Neuron (in vitro differentiated cells): ENCODE measurements at regions not wholly inside any gene's neighbourhood (a gene's known extent, or its start where the extent isn't known, plus 50 kb on each side); places are given as distances from the start of the nearest gene placed in this dataset.

Experiments
- H2AFZ ChIP-seq: one replicate; pipeline ENCODE4 v1.6.1; 2013; ENCODE audit warnings: low read depth, mild to moderate bottlenecking, inconsistent platforms, low read length, moderate library complexity
- H3K27me3 ChIP-seq: one replicate; pipeline ENCODE4 v1.6.1; 2013; ENCODE audit warnings: low read length; ENCODE audit not compliant: insufficient read depth
- H3K36me3 ChIP-seq: one replicate; pipeline ENCODE4 v1.6.1; 2013; ENCODE audit warnings: low read length; ENCODE audit not compliant: insufficient read depth
- H3K4me1 ChIP-seq: one replicate; pipeline ENCODE4 v1.6.1; 2013; ENCODE audit warnings: low read length; ENCODE audit not compliant: insufficient read depth
- H3K4me3 ChIP-seq: 2 replicates; pipeline ENCODE4 v1.5.1; 2013; ENCODE audit warnings: mild to moderate bottlenecking, low read length, moderate library complexity
- H3K9me3 ChIP-seq: one replicate; pipeline ENCODE4 v1.6.1; 2013; ENCODE audit warnings: low read length

DNA sequence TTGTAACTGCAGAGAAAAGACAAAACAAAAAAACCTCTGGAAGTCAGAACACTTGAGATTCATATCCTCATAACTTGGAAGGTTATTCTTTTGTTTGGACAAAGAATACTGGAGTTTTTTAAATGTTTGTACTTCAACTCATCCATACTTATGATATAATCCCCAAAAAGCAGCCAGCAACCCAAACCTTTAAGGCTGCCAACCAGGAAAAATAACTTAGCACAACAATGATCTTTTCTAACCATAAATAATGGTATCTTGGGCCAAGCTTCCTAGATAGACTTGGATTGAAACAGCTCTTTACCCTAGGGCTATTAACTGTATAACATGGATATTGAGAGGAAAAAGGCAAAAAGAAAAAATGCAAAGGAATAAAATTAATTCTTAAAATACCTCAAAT is 335.1 kb downstream of the LTN1 start:
- H3K27me3 ChIP-seq: no peaks in the 10 kb centered on the region
- no peak overlapping the region for H2AFZ ChIP-seq

DNA sequence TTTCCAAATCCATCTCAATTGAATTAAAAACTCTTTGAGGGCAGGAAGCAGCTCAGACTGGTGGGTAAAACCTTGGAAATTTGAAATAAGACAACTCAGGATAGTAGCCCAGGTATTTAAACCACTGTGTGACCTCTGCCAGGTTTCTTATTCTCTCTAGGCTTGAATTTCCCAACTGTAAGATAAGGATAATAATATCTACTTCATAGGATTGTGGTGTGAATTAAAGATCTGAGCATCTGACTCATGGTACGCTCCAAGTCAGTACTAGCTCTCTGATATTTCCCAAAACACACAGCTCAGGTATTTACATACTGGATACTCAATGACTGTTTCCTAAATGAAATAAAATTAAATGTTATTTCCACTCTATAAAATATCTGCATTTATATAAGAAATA is 337.2 kb downstream of the LTN1 start:
- no peak overlapping the region for H3K4me3 ChIP-seq
- no peaks in the 10 kb centered on the region for H3K27me3 ChIP-seq
- no peak overlapping the region for H2AFZ ChIP-seq
- no peaks in the 10 kb centered on the region for H3K36me3 ChIP-seq
- H3K9me3 ChIP-seq: no peaks in the 10 kb centered on the region
- no peaks in the 10 kb centered on the region for H3K4me1 ChIP-seq

More for the DNA sequence above, 335.1 kb downstream of the LTN1 start:
- H3K9me3 ChIP-seq: no peaks in the 10 kb centered on the region
- no peaks in the 10 kb centered on the region for H3K36me3 ChIP-seq
- H3K4me1 ChIP-seq: no peaks in the 10 kb centered on the region
- no peak overlapping the region for H3K4me3 ChIP-seq

DNA sequence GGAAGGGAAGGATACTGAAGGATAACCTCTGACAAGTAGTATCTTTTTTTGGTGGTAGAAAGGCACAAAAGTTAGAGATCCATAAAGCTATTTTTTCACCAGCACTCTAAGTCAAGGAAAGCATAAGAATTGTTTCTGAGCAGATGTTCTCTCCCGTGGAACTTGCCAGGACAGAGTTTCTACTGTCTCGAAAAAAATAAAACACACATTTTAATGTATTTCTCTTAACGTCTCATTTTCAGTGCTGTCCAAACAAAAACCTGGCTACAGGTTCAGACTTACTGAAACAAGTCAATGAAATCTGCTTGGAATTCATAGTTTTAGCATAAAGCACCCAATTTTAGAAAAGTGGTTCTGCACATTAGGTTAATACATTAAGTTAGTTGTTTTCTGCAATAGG is 338.3 kb downstream of the LTN1 start:
- no peak overlapping the region for H3K4me3 ChIP-seq
- no peaks in the 10 kb centered on the region for H3K4me1 ChIP-seq
- H2AFZ ChIP-seq: no peak overlapping the region
- no peaks in the 10 kb centered on the region for H3K27me3 ChIP-seq
- H3K36me3 ChIP-seq: no peaks in the 10 kb centered on the region
- H3K9me3 ChIP-seq: no peaks in the 10 kb centered on the region

DNA sequence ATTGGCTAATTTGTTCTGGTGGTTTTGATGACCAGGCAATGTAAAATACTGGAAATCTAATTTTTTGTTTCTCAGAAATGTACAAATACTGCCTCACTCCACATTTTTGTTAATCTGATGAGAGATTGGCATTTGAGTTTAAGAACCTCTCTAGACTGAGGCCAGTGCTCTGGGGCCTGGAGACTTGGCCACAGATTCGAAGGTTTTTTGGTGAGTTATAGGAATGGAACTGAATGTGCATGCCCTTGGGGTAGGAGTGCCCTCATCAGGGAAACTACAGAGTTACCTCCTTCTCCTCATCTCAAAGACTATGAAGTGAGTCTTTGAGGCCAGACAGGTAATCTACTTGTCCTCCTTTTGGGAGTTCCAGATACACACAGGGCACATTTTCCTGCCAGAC is 347.9 kb downstream of the LTN1 start:
- no peaks in the 10 kb centered on the region for H3K27me3 ChIP-seq
- no peaks in the 10 kb centered on the region for H3K36me3 ChIP-seq

DNA sequence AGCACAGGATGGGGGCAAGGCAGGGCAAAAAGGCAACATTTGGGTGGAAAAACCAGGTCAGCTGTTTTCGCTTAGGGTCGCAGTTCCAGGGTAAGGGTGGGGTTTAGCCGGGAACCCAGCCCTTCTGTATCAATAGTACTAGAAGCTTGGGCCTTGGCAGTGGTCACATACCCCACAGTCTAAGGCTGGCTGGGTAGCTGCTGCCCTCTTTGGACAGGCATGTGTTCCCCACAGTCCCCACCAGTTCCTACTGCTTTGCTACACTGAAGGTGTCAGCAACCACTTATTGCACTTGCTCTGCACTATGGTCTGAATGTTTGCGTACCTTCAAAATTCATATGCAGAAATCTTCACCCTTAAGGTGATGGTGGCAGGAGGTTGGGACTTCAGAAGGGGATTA is 349.8 kb downstream of the LTN1 start:
- no peak overlapping the region for H3K4me3 ChIP-seq
- H3K9me3 ChIP-seq: no peaks in the 10 kb centered on the region
- H3K4me1 ChIP-seq: no peaks in the 10 kb centered on the region
- H3K36me3 ChIP-seq: no peaks in the 10 kb centered on the region
- no peak overlapping the region for H2AFZ ChIP-seq
- H3K27me3 ChIP-seq: no peaks in the 10 kb centered on the region

More for the DNA sequence above, 347.9 kb downstream of the LTN1 start:
- H2AFZ ChIP-seq: no peak overlapping the region
- H3K9me3 ChIP-seq: no peaks in the 10 kb centered on the region
- H3K4me1 ChIP-seq: no peaks in the 10 kb centered on the region
- no peak overlapping the region for H3K4me3 ChIP-seq

DNA sequence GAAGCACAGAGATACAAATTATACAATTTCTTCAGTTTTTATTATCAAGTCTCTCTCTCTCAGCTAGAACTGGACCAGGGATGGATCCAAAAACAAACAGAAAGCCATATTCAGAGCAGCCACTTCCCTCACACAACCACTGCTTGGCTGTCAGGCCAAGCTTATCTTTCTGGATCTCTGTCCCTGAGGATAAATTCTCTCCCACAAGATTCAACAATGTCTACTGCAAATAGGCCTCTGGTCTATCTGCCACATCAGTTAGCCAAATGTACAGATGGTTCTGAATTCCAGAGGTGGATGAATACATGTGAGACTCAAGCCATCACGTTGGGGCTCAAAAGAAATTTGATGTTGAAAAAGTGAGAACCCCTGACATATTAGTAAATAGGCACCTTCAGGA is 350.9 kb downstream of the LTN1 start:
- Histone ChIP-seq H3K9me3 (no peaks in the 10 kb centered on the region), H3K4me1 (no peaks in the 10 kb centered on the region)

DNA sequence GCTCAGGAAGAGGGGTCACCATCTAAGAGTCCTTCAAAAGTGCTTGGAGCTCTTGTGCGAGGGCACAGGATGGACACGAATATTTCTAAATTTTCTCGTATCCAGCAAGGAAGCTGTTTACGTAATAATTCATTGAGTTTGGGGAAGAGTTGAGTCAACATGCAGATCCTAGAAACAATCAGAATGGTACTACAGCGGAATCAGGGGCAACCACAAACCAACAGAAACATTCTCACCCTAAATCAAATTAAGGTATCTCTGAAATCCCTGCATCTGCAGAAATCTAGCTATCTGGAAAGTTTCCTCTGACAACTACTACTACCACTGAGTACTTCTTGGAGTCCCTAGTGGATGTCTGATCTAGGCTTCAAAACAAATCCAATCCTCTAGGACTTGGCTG is 352.4 kb downstream of the LTN1 start:
- Histone ChIP-seq H2AFZ (no peak overlapping the region), H3K4me1 (no peaks in the 10 kb centered on the region), H3K9me3 (no peaks in the 10 kb centered on the region), H3K4me3 (no peak overlapping the region), H3K27me3 (no peaks in the 10 kb centered on the region), H3K36me3 (no peaks in the 10 kb centered on the region)

More for the DNA sequence above, 350.9 kb downstream of the LTN1 start:
- H3K27me3 ChIP-seq: no peaks in the 10 kb centered on the region
- no peak overlapping the region for H3K4me3 ChIP-seq
- H2AFZ ChIP-seq: no peak overlapping the region
- H3K36me3 ChIP-seq: no peaks in the 10 kb centered on the region

DNA sequence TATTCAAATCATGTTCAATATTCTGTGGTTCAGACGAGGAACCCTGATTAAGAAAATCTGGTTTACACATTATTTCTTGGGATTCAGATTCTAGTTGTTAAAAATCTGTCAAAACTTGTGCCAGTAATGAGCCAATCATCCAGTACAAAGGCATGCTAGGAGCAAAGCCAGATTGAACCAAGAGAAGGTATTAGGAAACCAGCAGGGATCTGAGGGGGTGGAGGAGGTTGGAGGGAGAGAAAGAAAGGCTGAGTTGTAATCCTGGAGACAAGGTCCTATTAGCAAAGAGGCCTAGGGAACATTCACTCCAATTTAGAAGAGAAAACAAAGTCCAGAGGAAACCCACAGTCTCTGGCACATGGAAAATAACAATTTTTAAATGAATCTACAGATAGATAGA is 352.9 kb downstream of the LTN1 start:
- Histone ChIP-seq H3K4me3 (no peak overlapping the region), H3K36me3 (no peaks in the 10 kb centered on the region), H2AFZ (no peak overlapping the region), H3K27me3 (no peaks in the 10 kb centered on the region), H3K4me1 (no peaks in the 10 kb centered on the region), H3K9me3 (no peaks in the 10 kb centered on the region)

DNA sequence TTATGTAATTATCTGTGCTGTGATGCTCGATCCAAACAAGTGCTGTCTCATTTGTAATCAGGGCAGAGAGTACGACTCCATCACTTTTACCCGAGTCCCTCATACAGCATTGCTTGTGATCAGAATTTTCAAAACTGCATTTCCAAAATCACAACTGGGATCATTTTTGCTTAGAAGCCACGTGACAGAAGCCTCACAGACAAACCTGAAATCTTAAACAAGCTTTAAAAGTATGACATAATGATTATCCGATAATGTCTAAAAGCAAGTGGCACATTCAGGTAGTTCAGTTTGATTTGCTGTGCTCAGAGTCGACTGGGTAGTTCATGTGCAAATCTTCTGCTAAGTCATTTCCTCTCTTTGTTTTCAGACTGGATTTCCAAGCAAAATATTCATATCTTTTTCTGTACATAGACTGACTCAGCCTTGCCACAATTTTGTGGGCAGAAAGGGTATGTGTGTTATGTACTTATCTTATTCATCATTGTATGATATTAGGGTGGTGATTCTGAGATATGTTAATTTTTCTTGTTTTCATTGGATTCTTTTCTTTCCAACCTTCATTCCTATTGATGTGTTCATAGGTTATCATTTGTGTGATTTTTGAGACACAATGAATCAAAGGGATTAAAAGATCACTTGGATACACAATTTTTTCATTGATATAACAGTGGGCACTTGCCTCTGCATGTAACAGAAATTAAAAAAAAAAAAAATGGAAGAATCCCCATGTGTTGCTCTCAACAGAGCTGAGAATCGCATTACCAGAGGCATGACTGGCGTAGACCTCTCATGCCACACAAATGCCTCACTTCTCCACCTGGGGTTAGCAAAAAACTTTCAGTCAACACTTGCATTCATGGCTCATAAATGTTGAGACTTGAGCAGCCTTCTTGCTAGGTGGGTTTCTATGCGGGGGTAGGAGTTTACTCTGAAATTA is 355.7 kb downstream of the LTN1 start:
- Histone ChIP-seq H3K9me3 (no peaks in the 10 kb centered on the region), H3K36me3 (no peaks in the 10 kb centered on the region), H3K27me3 (no peaks in the 10 kb centered on the region), H3K4me1 (no peaks in the 10 kb centered on the region), H2AFZ (no peak overlapping the region), H3K4me3 (no peak overlapping the region)

DNA sequence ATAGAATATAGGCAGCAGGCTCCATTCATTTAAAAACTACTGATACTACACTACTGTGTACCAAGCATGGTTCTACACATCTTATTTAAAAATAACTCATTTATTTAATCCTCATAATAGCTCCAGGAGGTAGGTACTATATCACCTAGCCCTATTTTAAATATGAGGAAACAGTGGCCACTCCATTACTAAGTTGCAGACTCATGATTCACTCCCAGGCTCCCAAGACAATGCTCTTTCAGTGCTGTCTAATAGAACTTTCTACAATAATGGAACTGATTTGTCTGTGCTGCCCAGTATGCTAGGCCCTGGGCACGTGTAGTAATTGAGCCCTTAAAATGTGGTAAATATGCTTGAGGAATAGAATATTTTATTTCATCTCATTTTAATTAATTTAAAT is 357.1 kb downstream of the LTN1 start:
- no peaks in the 10 kb centered on the region for H3K36me3 ChIP-seq

DNA sequence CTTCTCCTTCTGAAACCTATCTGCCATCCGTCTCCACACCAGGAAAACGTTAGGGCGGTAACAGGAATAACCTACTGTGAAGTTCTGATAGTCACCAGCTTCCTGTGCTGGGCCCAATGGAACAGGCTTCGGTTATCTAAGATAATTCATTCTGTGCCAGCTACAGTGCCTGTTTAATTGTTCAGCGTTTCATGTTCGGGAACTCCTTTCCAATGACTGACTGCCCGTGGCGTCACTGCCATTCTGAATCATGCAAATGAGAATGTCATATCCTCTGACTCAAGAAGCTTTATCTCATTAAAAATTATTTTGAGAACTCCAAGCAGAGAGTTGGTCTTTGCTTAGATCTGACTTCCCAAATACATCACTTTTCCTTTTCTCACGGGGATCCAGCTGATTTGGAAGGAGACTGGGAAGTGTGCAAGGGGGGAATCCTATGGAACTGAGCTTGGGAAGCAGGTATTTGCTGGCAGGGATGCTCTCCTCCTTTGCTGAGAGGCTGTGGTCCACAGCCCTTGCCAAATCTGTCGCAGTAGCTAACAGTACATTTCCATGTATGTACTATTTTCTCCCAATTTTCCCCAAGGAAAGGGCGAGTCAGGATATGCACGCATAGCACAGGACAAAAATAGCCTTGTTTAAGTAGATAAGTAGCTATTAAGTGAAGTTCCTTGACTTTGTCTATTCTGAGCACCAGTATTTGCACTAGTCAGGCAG is 358.7 kb downstream of the LTN1 start:
- H2AFZ ChIP-seq: no peak overlapping the region
- H3K36me3 ChIP-seq: no peaks in the 10 kb centered on the region
- no peaks in the 10 kb centered on the region for H3K9me3 ChIP-seq
- no peak overlapping the region for H3K4me3 ChIP-seq
- no peaks in the 10 kb centered on the region for H3K27me3 ChIP-seq
- no peaks in the 10 kb centered on the region for H3K4me1 ChIP-seq

More for the DNA sequence above, 357.1 kb downstream of the LTN1 start:
- Histone ChIP-seq H3K4me1 (no peaks in the 10 kb centered on the region), H3K4me3 (no peak overlapping the region), H3K27me3 (no peaks in the 10 kb centered on the region), H2AFZ (no peak overlapping the region), H3K9me3 (no peaks in the 10 kb centered on the region)

DNA sequence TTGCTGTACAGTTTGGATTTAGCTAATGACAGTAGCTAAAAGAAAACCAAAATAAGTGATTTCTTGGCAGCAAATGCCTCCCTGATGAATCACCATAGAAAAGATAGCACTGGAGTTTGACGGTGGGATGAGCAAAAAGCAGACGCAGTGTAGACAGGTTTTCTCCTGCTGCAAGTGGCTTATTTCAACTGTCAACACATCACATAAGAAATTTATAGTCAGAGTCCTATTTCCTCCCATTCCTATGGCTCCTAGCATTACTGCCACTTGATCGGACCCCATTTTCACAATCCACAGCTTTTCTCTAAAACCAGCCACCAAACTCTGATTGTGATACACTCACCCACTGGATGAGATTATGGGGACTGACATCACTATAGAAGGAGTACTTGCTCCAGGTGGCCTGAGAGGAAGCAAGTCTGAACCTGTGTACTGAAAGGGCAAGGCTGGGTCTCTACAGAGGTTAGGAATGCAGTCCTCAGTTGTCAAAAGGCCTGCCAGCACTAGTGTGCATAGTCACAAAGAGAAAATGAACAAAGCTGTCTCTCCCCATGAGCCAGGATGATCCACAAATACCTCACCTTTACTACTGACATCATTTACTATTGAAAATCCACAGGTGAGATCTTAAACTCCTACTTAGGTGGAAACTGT is 359.8 kb downstream of the LTN1 start:
- H3K36me3 ChIP-seq: no peaks in the 10 kb centered on the region

DNA sequence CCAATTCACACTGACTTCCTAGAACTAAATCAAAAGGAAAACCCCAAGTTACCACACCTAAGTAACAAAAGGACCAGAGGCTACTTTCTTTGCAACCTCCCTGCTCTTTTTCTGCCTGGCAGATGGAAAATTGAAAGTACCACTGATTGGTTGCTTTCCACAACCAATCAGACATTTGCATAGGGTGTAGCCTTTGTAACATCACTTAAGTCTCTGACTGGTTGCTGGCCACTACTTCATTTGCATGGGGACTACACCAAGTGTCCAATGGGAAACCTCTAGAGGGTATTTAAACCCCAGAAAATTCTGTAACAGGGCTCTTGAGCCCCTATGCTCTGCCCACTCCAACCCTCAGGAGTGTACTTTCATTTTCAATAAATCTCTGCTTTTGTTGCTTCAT is 365.0 kb downstream of the LTN1 start:
- Histone ChIP-seq H2AFZ (no peak overlapping the region), H3K9me3 (no peaks in the 10 kb centered on the region), H3K36me3 (no peaks in the 10 kb centered on the region), H3K27me3 (no peaks in the 10 kb centered on the region), H3K4me1 (no peaks in the 10 kb centered on the region), H3K4me3 (no peak overlapping the region)

More for the DNA sequence above, 359.8 kb downstream of the LTN1 start:
- no peak overlapping the region for H2AFZ ChIP-seq
- no peaks in the 10 kb centered on the region for H3K27me3 ChIP-seq
- H3K4me1 ChIP-seq: no peaks in the 10 kb centered on the region
- no peak overlapping the region for H3K4me3 ChIP-seq
- H3K9me3 ChIP-seq: no peaks in the 10 kb centered on the region
